Testis (tissue), 2 donors: ENCODE measurements at regions not wholly inside any gene's neighbourhood (a gene's known extent, or its start where the extent isn't known, plus 50 kb on each side); places are given as distances from the start of the nearest gene placed in this dataset.

Experiments used
- CTCF ChIP-seq, 3 experiments: fragments of 450-650 bp in 2 of 3; fragments of 200-600 bp in 1 of 3; sonication (generic) in 1 of 3; IDR thresholded peaks; one replicate each; pipeline ENCODE4 v1.5.1; 2016 to 2019; ENCODE audit warnings: antibody characterized with exemption in 3 of 3, mild to moderate bottlenecking in 2 of 3, moderate library complexity in 1 of 3
- POLR2A ChIP-seq: fragments of 450-650 bp; IDR thresholded peaks from one replicate; pipeline ENCODE4 v1.6.1; 2017; ENCODE audit warnings: antibody characterized with exemption, mild to moderate bottlenecking, moderate library complexity

- TF ChIP-seq CTCF (IDR thresholded peaks at IDR 0.05), result no peak
- TF ChIP-seq POLR2A, result no peak
Observed at GRCh38 chr11:133635244-133635739, 103.0 kb upstream of the OPCML start.
